ENCODE measurements at regions not wholly inside any gene's neighbourhood (a gene's known extent, or its start where the extent isn't known, plus 50 kb on each side); places are given as distances from the start of the nearest gene placed in this dataset.
"Not testable (repeated sequence)": the region's sequence is repeated elsewhere in the genome, so short reads cannot be mapped to it uniquely, and the experiment has no call there.

GRCh38 chr6:144599615-144600014, 314.5 kb downstream of the UTRN start:
- in situ Hi-C loops (cut with HindIII; ENCODE audit: low sequenced_read_pairs), result no loop called here

- in situ Hi-C loops (cut with HindIII; ENCODE audit: low sequenced_read_pairs), result no loop called here
Observed at GRCh38 chr6:144601221-144601620, 316.1 kb downstream of the UTRN start.

DNA sequence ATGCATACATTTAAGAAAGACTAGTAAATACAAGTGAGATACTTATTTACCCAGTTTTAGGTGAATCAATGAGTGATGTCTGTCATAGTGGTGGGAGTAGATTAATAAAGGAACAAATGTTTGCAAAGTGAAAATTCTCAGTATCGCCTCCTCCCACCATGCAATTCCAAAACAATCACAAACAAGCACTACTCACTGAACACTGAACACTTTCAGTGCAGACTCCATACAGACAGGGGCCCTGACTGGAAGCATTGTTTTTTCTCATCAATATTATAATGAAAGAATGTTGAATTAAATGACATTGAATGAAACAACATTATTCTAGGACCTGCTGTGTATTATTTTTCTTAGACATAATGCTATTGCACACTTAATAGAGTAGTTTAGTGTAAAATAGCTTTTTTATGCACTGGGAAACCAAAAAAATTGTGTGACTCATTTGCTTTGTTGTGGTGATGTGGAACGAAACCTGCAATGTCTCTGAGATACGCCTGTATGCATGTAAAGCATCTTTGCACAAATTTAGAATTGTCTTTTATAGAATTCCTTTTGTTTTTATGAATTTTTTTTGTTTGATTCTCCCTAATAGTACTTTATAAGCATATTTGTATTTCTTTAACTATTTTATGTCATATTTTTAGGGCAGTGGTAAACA, 317.5 kb downstream of the UTRN start:
- in situ Hi-C loops (cut with HindIII; ENCODE audit: low sequenced_read_pairs), result no loop called here

DNA sequence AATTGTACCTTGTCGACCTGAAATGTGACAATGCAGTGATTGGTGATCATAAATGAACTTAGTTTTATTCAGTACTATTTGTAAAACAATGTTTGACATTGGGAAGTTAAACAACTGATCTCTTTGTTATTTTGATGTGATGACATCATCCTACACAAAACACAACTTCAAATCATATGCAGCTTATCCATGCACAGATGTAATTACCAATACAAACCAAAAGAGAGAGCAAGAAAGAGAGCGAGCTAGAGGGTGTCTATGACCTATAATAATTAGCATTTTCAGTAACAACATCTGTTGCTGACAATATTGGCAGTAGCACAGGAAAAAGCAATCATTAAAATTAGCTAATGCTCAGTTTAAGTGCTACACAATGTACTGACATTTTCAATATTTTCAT, 320.9 kb downstream of the UTRN start:
- in situ Hi-C loops (cut with HindIII; ENCODE audit: low sequenced_read_pairs), result no loop called here

DNA sequence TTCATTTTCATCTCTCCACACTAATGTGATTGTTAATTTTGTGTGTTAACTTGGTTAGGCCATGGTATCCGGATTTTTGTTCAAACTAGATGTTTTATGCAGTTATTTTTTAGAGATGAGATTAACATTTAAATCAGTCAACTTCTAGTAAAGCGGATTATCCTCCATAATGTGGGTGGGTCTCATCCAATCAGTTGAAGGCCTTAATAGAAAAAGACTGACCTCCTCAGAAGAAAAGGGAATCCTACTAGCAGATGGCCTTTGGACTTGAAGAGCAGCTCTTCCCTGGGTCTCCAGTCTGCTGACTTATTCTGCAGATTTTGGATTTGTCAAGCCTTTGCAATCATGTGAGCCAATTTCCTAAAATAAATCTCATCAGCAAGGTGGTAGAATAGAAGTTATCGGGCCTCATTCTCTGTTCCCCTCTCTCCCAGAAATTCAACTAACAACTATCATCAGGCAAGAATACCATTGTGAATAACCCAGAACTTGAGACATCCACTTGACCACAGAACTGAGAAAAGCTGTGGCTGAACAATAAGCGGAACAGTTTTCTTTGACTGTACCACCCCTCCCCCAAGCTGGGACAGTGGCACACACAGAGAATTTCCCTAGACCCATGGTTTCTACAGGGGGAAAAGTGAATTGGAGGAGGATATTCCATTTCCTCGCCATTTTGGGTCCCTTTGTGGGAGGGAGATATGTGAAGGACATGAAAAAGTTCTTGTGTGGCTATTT, 323.0 kb downstream of the UTRN start:
- in situ Hi-C loops (cut with HindIII; ENCODE audit: low sequenced_read_pairs), result no loop called here

DNA sequence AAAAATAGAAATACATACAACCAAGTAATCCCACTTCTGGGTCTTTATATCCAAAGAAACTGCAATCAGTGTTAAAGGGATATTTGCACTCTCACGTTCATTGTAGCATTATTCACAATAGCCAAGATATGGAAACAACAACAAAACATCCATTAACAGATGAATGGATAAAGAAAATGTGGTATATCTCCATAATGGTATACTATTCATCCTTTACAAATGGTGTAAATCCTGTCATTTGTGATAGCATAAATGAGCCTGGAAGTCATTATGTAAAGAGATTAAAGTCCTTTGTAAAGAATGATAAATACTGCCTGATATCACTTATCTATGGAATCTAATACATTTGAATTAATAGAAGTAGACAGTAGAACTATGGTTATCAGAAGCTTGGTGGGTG, 327.7 kb downstream of the UTRN start:
- in situ Hi-C loops (cut with HindIII; ENCODE audit: low sequenced_read_pairs), result no loop called here

DNA sequence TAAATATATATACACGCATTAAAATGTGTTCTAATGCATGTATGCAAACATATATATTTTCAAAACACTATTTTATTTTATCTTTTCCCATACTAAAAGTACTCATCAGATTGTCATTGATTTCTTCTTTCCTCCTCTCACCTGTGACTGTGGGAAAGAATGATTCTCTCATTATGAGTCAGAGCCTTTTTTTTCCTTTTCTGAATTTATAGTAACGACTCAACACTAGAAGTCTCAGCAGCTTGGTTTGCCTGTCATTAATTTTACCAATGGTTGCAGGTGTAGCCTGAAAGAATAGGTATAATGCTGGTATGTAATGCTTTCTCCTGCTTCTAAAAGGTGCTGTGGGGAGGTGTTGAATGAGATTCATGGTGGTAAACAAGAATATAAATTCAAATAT, 328.7 kb downstream of the UTRN start:
- in situ Hi-C loops (cut with HindIII; ENCODE audit: low sequenced_read_pairs), result no loop called here

DNA sequence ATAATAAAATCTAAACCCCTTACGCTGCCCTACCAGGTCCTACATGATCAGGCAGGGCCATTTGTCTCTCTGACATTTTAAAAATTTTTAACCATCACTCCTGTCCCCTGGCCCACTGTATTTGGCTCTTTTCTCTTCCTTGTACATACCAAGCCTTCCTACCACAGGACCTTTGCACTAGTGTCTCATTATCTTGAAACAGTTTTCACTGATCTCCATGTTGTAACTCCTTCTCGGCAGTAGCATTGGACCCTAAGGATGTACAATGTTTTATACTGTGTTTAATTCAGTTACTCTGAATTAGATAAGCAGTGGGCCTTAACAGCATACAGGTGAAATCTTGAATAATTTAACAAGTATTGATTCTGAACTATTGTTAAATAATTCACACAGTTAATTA, 330.7 kb downstream of the UTRN start:
- in situ Hi-C loops (cut with HindIII; ENCODE audit: low sequenced_read_pairs), result no loop called here

DNA sequence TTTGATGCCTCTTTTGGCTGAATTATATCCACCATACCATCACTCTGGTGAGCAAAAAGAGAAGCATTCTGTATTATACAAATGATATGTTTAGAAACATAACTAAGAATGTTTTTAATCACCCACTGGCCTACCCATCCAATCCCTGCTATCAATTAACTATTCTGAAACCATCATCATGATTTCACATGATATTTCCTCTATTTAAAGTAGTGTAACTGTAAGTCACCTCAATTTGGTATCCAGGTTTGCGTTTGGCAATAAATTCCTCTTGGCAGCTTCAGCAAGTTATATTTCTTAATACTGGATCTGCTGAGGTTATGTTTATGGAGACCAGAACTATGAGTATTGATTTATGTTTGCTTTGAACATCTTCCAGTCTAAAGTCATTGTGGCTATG, 332.1 kb downstream of the UTRN start:
- in situ Hi-C loops (cut with HindIII; ENCODE audit: low sequenced_read_pairs), result no loop called here

GRCh38 chr6:144617708-144618107, 332.6 kb downstream of the UTRN start:
- in situ Hi-C loops (cut with HindIII; ENCODE audit: low sequenced_read_pairs), result no loop called here

- in situ Hi-C loops (cut with HindIII; ENCODE audit: low sequenced_read_pairs), result no loop called here
Observed at GRCh38 chr6:144619966-144620365, 334.8 kb downstream of the UTRN start.

DNA sequence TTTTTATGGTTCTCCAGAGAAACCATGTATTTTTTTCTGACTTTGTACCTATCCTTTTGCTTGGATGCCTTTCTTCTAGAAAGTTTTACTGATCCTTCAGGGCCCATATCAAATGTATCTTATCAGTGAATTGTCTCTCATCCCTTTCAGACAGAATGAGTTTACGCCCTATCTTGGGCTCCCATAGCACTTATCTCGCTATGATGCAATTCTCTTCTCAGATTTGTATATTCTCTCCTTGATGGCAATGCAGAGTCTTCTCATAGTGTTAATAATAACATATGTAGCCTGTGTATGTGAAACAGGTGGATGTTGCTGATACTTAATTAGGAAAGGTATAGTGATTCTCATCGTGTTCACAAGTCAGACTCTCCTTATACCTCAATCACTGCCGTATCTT, 336.2 kb downstream of the UTRN start:
- in situ Hi-C loops (cut with HindIII; ENCODE audit: low sequenced_read_pairs), result no loop called here

DNA sequence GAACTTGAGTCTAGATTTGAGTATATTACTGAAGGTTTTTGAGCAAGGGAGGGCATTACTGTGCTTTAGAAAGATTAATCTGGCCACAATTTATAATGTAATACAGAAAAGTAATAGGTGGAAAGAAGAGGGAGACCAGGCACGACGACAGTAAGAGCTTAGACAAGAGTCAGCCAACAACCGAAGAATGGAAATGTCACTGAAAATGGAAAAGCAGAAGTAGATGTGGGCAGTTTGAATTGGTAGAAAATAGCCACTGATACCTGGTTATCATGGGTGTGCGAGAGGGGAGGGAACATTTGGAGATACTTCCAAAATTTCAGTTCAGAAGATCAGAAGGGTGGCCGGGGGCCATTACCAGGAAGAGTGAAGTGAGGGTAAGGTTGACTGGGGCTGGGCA, 339.1 kb downstream of the UTRN start:
- in situ Hi-C loops (cut with HindIII; ENCODE audit: low sequenced_read_pairs), result no loop called here

- in situ Hi-C loops (cut with HindIII; ENCODE audit: low sequenced_read_pairs), result no loop called here
Observed at GRCh38 chr6:144624716-144625115, 339.6 kb downstream of the UTRN start.

GRCh38 chr6:144630857-144631256, 345.7 kb downstream of the UTRN start:
- in situ Hi-C loops (cut with HindIII; ENCODE audit: low sequenced_read_pairs), result no loop called here

DNA sequence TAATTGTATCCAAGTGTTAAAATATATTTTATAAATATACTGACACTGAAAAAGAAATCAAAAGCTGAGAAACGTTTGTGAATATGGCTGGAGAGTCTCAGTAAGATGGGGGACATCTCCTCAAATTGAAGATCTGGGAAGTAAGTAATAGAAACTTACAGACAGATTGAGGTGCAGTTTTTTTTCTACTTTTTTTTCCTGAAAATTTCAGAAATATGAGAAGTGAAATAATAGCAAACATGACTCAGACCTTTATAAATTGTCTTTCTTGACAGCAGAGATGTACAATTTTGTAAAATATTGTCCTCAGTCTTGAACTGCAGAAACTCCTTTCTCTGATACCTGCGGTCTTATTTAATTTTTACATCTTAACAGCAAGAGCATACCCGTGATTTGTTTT, 347.1 kb downstream of the UTRN start:
- in situ Hi-C loops (cut with HindIII; ENCODE audit: low sequenced_read_pairs), result no loop called here

GRCh38 chr6:144633886-144634285, 348.8 kb downstream of the UTRN start:
- in situ Hi-C loops (cut with HindIII; ENCODE audit: low sequenced_read_pairs), result no loop called here

DNA sequence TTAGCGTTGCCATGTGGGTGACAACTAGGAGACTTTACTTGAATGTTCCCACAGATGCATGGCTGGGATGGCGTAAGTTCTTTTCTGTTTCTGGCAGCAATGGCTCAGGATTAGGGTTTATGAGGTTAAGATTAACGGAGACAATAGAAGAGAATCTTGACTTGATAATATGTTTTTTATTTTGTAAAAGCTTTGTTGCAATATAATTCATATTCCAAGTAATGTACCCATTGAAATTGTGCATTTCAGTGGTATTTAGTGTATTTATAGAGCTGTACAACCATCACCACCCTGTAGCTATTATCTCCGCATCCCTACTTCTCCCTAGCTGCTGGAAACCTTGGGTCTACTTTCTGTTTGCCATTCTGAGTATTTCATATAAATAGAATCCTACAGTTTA, 349.2 kb downstream of the UTRN start:
- in situ Hi-C loops (cut with HindIII; ENCODE audit: low sequenced_read_pairs), result no loop called here

DNA sequence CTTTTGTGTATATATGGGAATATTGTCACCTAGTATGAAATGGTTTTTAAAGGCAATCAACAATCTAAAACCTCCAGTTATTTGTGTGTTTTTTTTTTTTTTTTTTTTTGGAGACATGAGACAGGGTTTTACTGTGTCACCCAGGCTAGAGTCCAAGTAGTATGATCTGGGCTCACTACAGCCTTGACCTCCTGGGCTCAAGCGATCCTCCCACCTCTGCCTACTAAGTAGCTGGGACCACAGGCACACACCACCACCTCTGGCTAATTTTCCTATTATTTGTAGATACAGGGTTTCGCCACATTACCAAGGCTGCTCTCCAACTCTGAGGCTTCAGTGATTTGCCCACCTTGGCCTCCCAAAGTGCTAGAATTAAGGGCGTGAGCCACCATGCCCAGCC, 349.9 kb downstream of the UTRN start:
- in situ Hi-C loops (cut with HindIII; ENCODE audit: low sequenced_read_pairs), result no loop called here

DNA sequence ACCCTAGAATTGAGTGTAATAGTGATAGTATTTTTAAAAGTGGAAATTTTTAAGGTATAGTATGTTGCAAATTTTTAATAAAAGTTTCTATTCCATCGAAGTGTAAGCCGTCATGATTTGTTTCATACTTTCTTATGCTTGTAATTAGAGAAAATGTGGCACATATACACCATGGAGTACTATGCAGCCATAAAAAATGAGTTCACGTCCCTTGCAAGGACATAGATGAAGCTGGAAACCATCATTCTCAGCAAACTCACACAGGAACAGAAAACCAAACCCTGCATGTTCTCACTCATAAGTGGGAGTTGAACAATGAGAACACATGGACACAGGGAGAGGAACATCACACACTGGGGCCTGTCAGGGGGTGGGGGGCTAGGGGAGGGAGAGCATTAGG, 350.9 kb downstream of the UTRN start:
- in situ Hi-C loops (cut with HindIII; ENCODE audit: low sequenced_read_pairs), result not testable (repeated sequence)

GRCh38 chr6:144637541-144637940, 352.4 kb downstream of the UTRN start:
- in situ Hi-C loops (cut with HindIII; ENCODE audit: low sequenced_read_pairs), result no loop called here

DNA sequence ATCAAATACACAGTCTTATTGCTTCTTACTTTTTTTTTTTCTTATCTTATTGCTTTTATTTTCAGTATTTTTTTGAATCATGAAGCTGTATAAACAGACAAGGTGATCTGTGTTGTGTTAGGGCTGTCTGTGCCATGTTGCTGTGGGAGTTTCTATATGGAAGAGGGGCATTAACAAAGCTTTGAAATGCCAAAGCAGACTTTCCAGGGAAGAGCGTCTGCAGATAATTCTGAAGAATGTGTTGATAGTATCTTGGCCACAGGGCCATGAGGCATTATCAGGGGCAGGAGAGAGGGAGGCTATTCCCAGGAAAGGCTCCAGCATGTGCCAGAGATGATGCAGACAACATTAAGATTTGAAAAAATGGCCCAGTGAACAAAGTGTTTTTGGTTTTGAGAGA, 354.5 kb downstream of the UTRN start:
- in situ Hi-C loops (cut with HindIII; ENCODE audit: low sequenced_read_pairs), result no loop called here

DNA sequence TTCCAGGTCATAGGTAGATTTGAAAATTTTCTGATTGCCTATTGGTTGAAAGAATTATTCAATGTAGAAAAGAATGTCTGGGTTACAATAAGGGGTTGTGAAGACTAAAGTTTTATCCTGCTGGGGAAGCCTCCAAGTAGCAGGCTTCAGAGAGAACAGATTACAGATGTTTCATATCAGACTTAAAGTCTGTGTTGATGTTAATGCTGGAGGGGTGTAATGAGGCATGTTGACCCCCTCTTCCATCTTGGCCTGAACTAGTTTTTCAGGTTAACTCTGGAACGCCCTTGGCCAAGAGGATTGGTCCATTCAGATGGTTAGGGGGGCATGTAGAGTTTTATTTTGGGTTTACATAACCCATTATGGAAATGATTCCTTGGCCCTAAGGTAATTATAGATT, 356.2 kb downstream of the UTRN start:
- in situ Hi-C loops (cut with HindIII; ENCODE audit: low sequenced_read_pairs), result no loop called here
